Suprapubic skin (tissue), 4 donors: ENCODE measurements at regions not wholly inside any gene's neighbourhood (a gene's known extent, or its start where the extent isn't known, plus 50 kb on each side); places are given as distances from the start of the nearest gene placed in this dataset.

ENCODE experiments used
- DNase-seq, 2 donors: peaks; one replicate each; pipeline ENCODE4 v3.0.0-alpha.2; 2019; ENCODE audit warnings: low spot score in 2 of 2
- H3K27ac ChIP-seq: fragments of 200-600 bp; sonication (generic); one replicate; pipeline ENCODE4 v1.5.1; 2019
- H3K27me3 ChIP-seq: fragments of 200-600 bp; sonication (generic); one replicate; pipeline ENCODE4 v1.5.1; 2019
- H3K36me3 ChIP-seq: fragments of 200-600 bp; sonication (generic); one replicate; pipeline ENCODE4 v1.5.1; 2019
- H3K4me1 ChIP-seq: fragments of 200-600 bp; sonication (generic); one replicate; pipeline ENCODE4 v1.5.1; 2019
- H3K4me3 ChIP-seq: fragments of 200-600 bp; sonication (generic); one replicate; pipeline ENCODE4 v1.5.1; 2019; ENCODE audit warnings: mild to moderate bottlenecking
- H3K9me3 ChIP-seq: fragments of 200-600 bp; sonication (generic); one replicate; pipeline ENCODE4 v1.5.1; 2019
- CTCF ChIP-seq, 2 donors: fragments of 200-600 bp in 1 of 2; fragments of 450-650 bp in 1 of 2; sonication (generic) in 1 of 2; IDR thresholded peaks; one replicate each; pipeline ENCODE4 v1.5.1; 2016 to 2019; ENCODE audit warnings: antibody characterized with exemption in 2 of 2, mild to moderate bottlenecking in 1 of 2, moderate library complexity in 1 of 2
- EP300 ChIP-seq: sonication (generic); formaldehyde crosslinking; IDR thresholded peaks from one replicate; pipeline ENCODE4 v1.6.1; 2017; ENCODE audit warnings: antibody characterized with exemption
- POLR2A ChIP-seq, 2 donors: fragments of 450-650 bp; IDR thresholded peaks; one replicate each; pipeline ENCODE4 v1.6.1; 2017; ENCODE audit warnings: antibody characterized with exemption in 2 of 2, mild to moderate bottlenecking in 2 of 2, moderate library complexity in 2 of 2
- POLR2AphosphoS5 ChIP-seq, 3 donors: sonication (generic); formaldehyde crosslinking; IDR thresholded peaks; one replicate each; pipeline ENCODE4 v1.6.1; 2017; ENCODE audit warnings: antibody characterized with exemption in 3 of 3
- WGBS: methylation state at CpG from one replicate; pipeline ENCODE4 v1.1.5; 2018; 5-methylcytosine and 5-hydroxymethylcytosine counted together

GRCh38 chr3:102537123-102537522 lies 102.3 kb downstream of the ZPLD1 start:
- no peaks in the 10 kb centered on the region for H3K4me1 ChIP-seq
- no peak for TF ChIP-seq POLR2A (IDR thresholded peaks at IDR 0.05)
- TF ChIP-seq POLR2AphosphoS5 (IDR thresholded peaks at IDR 0.05): no peak
- TF ChIP-seq EP300: no peak
- no peak for TF ChIP-seq CTCF (IDR thresholded peaks at IDR 0.05)
- H3K4me3 ChIP-seq: no peak overlapping the region
- no peak for DNase-seq
- H3K9me3 ChIP-seq: no peaks in the 10 kb centered on the region
- no peaks in the 10 kb centered on the region for H3K36me3 ChIP-seq
- H3K27ac ChIP-seq: no peak overlapping the region
- WGBS: 62% methylated on average over 1 of the region's 1 CpG
- peaks cover 4% of the 10 kb centered on the region for H3K27me3 ChIP-seq

GRCh38 chr3:102544741-102545140 lies 109.9 kb downstream of the ZPLD1 start:
- H3K27ac ChIP-seq: no peak overlapping the region
- H3K9me3 ChIP-seq: no peaks in the 10 kb centered on the region
- no peak for TF ChIP-seq EP300
- TF ChIP-seq POLR2A (IDR thresholded peaks at IDR 0.05): no peak
- no peak for TF ChIP-seq POLR2AphosphoS5 (IDR thresholded peaks at IDR 0.05)
- no peak for TF ChIP-seq CTCF (IDR thresholded peaks at IDR 0.05)
- no peaks in the 10 kb centered on the region for H3K36me3 ChIP-seq
- no peaks in the 10 kb centered on the region for H3K4me1 ChIP-seq
- H3K4me3 ChIP-seq: no peak overlapping the region
- no peak for DNase-seq
- WGBS: 91% methylated on average over 6 of the region's 6 CpGs
- H3K27me3 ChIP-seq: peaks cover 4% of the 10 kb centered on the region

- Histone ChIP-seq H3K36me3 (no peaks in the 10 kb centered on the region), H3K4me3 (no peak overlapping the region), H3K9me3 (no peaks in the 10 kb centered on the region), H3K27me3 (peaks cover 4% of the 10 kb centered on the region), H3K4me1 (no peaks in the 10 kb centered on the region), H3K27ac (no peak overlapping the region)
- TF ChIP-seq CTCF (IDR thresholded peaks at IDR 0.05) (no peak), POLR2AphosphoS5 (IDR thresholded peaks at IDR 0.05) (no peak), POLR2A (IDR thresholded peaks at IDR 0.05) (no peak), EP300 (no peak)
- no peak for DNase-seq
- WGBS: 91% methylated on average over 2 of the region's 2 CpGs
Observed at GRCh38 chr3:102545276-102545675, 110.5 kb downstream of the ZPLD1 start.

- Histone ChIP-seq H3K9me3 (no peaks in the 10 kb centered on the region), H3K4me1 (no peaks in the 10 kb centered on the region), H3K36me3 (no peaks in the 10 kb centered on the region), H3K4me3 (no peak overlapping the region), H3K27me3 (no peaks in the 10 kb centered on the region), H3K27ac (no peak overlapping the region)
- DNase-seq: no peak
- TF ChIP-seq CTCF (IDR thresholded peaks at IDR 0.05) (no peak), POLR2AphosphoS5 (IDR thresholded peaks at IDR 0.05) (no peak)
Observed at GRCh38 chr3:102553876-102554275, 119.1 kb downstream of the ZPLD1 start.

GRCh38 chr3:102570511-102570910 lies 135.7 kb downstream of the ZPLD1 start:
- Histone ChIP-seq H3K27ac (no peak overlapping the region), H3K4me3 (no peak overlapping the region), H3K9me3 (no peaks in the 10 kb centered on the region), H3K4me1 (no peaks in the 10 kb centered on the region), H3K36me3 (no peaks in the 10 kb centered on the region), H3K27me3 (no peaks in the 10 kb centered on the region)
- no peak for DNase-seq
- TF ChIP-seq POLR2A (IDR thresholded peaks at IDR 0.05): no peak
- 66% methylated on average over 2 of the region's 2 CpGs for WGBS

GRCh38 chr3:102571006-102571405 lies 136.2 kb downstream of the ZPLD1 start:
- no peak for TF ChIP-seq EP300
- no peak for TF ChIP-seq CTCF (IDR thresholded peaks at IDR 0.05)
- TF ChIP-seq POLR2AphosphoS5 (IDR thresholded peaks at IDR 0.05): no peak
- TF ChIP-seq POLR2A (IDR thresholded peaks at IDR 0.05): no peak
- no peaks in the 10 kb centered on the region for H3K27me3 ChIP-seq
- H3K36me3 ChIP-seq: no peaks in the 10 kb centered on the region
- H3K4me1 ChIP-seq: no peaks in the 10 kb centered on the region
- 90% methylated on average over 1 of the region's 1 CpG for WGBS
- H3K27ac ChIP-seq: no peak overlapping the region
- H3K4me3 ChIP-seq: no peak overlapping the region
- no peaks in the 10 kb centered on the region for H3K9me3 ChIP-seq
- no peak for DNase-seq
